ENCODE measurements at regions not wholly inside any gene's neighbourhood (a gene's known extent, or its start where the extent isn't known, plus 50 kb on each side); places are given as distances from the start of the nearest gene placed in this dataset.

DNA sequence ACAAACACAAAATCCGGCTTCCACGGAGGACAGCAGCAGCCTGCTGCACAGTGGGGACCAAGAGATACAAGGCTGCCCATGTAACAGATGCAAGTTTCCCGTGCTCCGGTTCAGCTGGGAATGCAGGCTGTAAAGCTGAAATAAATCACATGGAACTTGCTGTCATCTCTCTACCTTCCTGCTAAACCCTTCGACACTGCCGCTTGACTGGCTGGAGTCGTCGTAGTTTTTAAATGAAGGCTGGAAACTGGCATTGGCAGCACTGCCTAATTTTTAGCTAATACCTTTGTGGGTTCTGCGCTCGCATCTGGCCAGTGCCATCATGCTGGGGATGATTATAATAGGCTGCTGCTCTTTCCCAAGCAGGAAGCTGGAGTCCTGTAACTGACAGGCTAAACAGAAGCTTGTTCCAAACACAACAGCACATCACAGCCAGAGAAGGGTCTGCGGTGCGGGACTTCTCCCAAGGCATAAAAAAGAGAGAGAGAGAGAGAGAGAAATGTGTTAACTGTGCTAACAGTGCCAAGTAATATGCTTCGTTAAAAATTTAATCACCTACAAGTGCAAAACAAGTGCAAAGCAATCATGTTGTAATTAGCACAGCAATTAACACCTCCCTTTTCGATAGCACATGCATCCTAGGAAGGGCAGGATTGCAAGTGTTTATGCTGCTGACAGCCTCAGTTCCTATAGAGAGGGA, 146.1 kb downstream of the TFAP2A start:
- WGBS = 33% methylated on average over 14 of the region's 14 CpGs
- DNase-seq (ENCODE audit: low spot score) = no peak

DNA sequence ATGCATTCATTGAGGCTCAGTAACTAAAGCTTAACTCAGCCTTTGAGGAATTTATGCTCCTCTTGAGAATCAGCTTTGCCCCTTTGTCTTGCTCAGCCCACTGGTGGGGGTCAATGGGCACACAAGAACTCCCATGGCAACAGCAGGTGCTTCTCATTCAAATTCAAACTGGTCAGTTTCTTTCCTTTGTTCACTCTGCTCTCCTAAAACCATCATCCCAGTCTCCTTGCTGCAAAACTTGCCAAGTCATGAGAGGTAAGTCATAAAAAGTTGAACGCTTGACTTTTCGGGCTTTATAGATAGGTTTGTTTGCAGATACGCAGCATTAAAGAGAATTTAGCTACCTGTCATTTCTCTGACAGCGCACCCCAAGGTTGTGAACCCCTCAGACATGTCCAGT, 146.8 kb downstream of the TFAP2A start:
- Histone ChIP-seq H3K4me3 (ENCODE audit: low read depth in 1 of 3, low read length in 3 of 3) (no peak overlapping the region), H3K4me1 (ENCODE audit: control insufficient read depth in 4 of 4, insufficient read depth in 4 of 4, low read length in 3 of 4) (no peaks in the 10 kb centered on the region)
- 68% methylated on average over 4 of the region's 4 CpGs for WGBS

More for the DNA sequence above, 146.1 kb downstream of the TFAP2A start:
- Histone ChIP-seq H3K4me3 (ENCODE audit: low read depth in 1 of 3, low read length in 3 of 3) (no peak overlapping the region), H3K27me3 (ENCODE audit: control insufficient read depth in 4 of 4, insufficient read depth in 4 of 4, low read length in 3 of 4) (peaks cover 0 to 2% (median 0%) of the 10 kb centered on the region in 4 donors), H3K4me1 (ENCODE audit: control insufficient read depth in 4 of 4, insufficient read depth in 4 of 4, low read length in 3 of 4) (no peaks in the 10 kb centered on the region), H3K9ac (ENCODE audit: low read depth in 1 of 2, low read length in 2 of 2) (no peak overlapping the region), H3K9me3 (ENCODE audit: control insufficient read depth in 4 of 4, low read length in 3 of 4) (no peaks in the 10 kb centered on the region), H3K27ac (ENCODE audit: low read depth in 1 of 2, low read length in 2 of 2) (no peak overlapping the region), H3K36me3 (ENCODE audit: control insufficient read depth in 4 of 4, insufficient read depth in 3 of 4, low read depth in 1 of 4, low read length in 3 of 4) (no peaks in the 10 kb centered on the region)
- no peak for TF ChIP-seq GABPA (IDR thresholded peaks at IDR 0.05 in 1 of 2, conservative IDR thresholded peaks at IDR 0.05 in 1 of 2)
- TF ChIP-seq, protein P1, sequence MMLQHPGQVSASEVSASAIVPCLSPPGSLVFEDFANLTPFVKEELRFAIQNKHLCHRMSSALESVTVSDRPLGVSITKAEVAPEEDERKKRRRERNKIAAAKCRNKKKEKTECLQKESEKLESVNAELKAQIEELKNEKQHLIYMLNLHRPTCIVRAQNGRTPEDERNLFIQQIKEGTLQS (IDR thresholded peaks at IDR 0.05) = no peak
- no peak for TF ChIP-seq TAF1 (conservative IDR thresholded peaks at IDR 0.05)
- TF ChIP-seq YY1 (IDR thresholded peaks at IDR 0.05) = no peak

More for the DNA sequence above, 146.8 kb downstream of the TFAP2A start:
- Histone ChIP-seq H3K27me3 (ENCODE audit: control insufficient read depth in 4 of 4, insufficient read depth in 4 of 4, low read length in 3 of 4) (peaks cover 0 to 2% (median 0%) of the 10 kb centered on the region in 4 donors), H3K36me3 (ENCODE audit: control insufficient read depth in 4 of 4, insufficient read depth in 3 of 4, low read depth in 1 of 4, low read length in 3 of 4) (no peaks in the 10 kb centered on the region), H3K9ac (ENCODE audit: low read depth in 1 of 2, low read length in 2 of 2) (no peak overlapping the region), H3K9me3 (ENCODE audit: control insufficient read depth in 4 of 4, low read length in 3 of 4) (no peaks in the 10 kb centered on the region), H3K27ac (ENCODE audit: low read depth in 1 of 2, low read length in 2 of 2) (no peak overlapping the region)
- no peak for DNase-seq (ENCODE audit: low spot score)
- no peak for TF ChIP-seq RAD21 (IDR thresholded peaks at IDR 0.05)
- no peak for TF ChIP-seq FOXA1 (IDR thresholded peaks at IDR 0.05)
- TF ChIP-seq GABPA (IDR thresholded peaks at IDR 0.05 in 1 of 2, conservative IDR thresholded peaks at IDR 0.05 in 1 of 2) = no peak
- no peak for TF ChIP-seq HNF4A (conservative IDR thresholded peaks at IDR 0.05)
- TF ChIP-seq, protein P2, sequence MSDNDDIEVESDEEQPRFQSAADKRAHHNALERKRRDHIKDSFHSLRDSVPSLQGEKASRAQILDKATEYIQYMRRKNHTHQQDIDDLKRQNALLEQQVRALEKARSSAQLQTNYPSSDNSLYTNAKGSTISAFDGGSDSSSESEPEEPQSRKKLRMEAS (IDR thresholded peaks at IDR 0.05) = no peak
- TF ChIP-seq NR2F2 (IDR thresholded peaks at IDR 0.05) = no peak
- no peak for TF ChIP-seq TAF1 (conservative IDR thresholded peaks at IDR 0.05)
- TF ChIP-seq, protein P3, sequence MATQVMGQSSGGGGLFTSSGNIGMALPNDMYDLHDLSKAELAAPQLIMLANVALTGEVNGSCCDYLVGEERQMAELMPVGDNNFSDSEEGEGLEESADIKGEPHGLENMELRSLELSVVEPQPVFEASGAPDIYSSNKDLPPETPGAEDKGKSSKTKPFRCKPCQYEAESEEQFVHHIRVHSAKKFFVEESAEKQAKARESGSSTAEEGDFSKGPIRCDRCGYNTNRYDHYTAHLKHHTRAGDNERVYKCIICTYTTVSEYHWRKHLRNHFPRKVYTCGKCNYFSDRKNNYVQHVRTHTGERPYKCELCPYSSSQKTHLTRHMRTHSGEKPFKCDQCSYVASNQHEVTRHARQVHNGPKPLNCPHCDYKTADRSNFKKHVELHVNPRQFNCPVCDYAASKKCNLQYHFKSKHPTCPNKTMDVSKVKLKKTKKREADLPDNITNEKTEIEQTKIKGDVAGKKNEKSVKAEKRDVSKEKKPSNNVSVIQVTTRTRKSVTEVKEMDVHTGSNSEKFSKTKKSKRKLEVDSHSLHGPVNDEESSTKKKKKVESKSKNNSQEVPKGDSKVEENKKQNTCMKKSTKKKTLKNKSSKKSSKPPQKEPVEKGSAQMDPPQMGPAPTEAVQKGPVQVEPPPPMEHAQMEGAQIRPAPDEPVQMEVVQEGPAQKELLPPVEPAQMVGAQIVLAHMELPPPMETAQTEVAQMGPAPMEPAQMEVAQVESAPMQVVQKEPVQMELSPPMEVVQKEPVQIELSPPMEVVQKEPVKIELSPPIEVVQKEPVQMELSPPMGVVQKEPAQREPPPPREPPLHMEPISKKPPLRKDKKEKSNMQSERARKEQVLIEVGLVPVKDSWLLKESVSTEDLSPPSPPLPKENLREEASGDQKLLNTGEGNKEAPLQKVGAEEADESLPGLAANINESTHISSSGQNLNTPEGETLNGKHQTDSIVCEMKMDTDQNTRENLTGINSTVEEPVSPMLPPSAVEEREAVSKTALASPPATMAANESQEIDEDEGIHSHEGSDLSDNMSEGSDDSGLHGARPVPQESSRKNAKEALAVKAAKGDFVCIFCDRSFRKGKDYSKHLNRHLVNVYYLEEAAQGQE (IDR thresholded peaks at IDR 0.05) = no peak
- TF ChIP-seq, protein P4, sequence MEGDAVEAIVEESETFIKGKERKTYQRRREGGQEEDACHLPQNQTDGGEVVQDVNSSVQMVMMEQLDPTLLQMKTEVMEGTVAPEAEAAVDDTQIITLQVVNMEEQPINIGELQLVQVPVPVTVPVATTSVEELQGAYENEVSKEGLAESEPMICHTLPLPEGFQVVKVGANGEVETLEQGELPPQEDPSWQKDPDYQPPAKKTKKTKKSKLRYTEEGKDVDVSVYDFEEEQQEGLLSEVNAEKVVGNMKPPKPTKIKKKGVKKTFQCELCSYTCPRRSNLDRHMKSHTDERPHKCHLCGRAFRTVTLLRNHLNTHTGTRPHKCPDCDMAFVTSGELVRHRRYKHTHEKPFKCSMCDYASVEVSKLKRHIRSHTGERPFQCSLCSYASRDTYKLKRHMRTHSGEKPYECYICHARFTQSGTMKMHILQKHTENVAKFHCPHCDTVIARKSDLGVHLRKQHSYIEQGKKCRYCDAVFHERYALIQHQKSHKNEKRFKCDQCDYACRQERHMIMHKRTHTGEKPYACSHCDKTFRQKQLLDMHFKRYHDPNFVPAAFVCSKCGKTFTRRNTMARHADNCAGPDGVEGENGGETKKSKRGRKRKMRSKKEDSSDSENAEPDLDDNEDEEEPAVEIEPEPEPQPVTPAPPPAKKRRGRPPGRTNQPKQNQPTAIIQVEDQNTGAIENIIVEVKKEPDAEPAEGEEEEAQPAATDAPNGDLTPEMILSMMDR (IDR thresholded peaks at IDR 0.05; ENCODE audit: low read depth, low read length, missing input control) = no peak

All from liver (tissue), 8 donors.